ENCODE measurements at regions not wholly inside any gene's neighbourhood (a gene's known extent, or its start where the extent isn't known, plus 50 kb on each side); places are given as distances from the start of the nearest gene placed in this dataset.

- no peak for DNase-seq
These were observed 70.7 kb downstream of the RBFOX3 start for GRCh38 chr17:79539944-79540705.

DNA sequence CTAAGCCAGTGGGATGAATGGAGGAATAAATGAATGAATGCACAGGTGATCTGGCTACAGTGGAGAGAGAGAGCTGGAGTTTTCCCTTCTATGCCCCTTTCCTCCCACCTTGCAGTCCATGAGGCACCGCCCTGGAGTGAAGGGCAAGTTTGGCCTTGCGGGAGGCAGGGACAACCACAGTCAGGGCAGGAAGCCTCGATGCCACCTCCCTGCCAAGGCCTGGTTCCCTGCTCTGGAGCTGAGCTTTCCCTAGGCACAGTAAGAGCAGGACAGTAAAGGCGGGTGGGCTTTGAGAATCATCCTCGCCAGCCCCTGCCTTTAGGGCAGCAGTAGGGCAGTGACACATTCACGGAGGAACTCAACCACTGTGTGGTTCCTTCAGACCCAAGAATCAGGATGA, 72.6 kb downstream of the RBFOX3 start:
- DNase-seq, result no peak

- DNase-seq, result no peak
These were observed 73.2 kb downstream of the RBFOX3 start for GRCh38 chr17:79537686-79538085.

GRCh38 chr17:79537061-79537460, 73.8 kb downstream of the RBFOX3 start:
- no peak for DNase-seq

DNA sequence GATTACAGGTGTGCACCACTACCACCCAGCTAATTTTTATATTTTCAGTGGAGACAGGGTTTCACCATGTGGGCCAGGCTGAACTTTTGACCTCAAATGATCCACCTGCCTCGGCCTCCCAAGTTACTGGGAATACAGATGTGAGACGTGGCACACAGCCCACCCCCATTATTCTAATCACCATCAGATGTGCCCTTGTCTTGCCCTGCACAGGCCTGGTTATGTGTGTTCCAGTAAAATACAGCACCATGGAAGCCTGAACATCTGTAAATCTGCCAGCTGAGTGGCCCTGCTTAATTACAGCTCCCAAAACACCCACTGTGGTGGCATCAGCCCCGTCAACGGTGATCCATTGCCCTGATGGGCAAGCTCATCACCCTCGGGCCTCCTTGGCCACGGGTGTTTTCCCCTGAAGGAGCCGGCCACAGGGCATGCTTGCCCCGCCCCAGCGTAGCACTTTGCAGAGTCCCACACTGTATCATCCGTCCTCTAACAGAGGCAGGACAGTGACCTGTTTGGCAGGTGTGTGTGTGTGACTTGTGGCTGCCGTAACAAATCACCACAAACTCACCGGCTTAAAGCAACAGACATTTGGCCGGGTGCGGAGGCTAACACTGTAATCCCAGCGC, 74.5 kb downstream of the RBFOX3 start:
- DNase-seq, result no peak

GRCh38 chr17:79535728-79536025, 75.2 kb downstream of the RBFOX3 start:
- DNase-seq, result no peak

- DNase-seq, result no peak
These were observed 75.8 kb downstream of the RBFOX3 start for GRCh38 chr17:79534851-79535727.

- no peak for DNase-seq
These were observed 76.7 kb downstream of the RBFOX3 start for GRCh38 chr17:79534111-79534510.

GRCh38 chr17:79533116-79533515, 77.7 kb downstream of the RBFOX3 start:
- DNase-seq, result no peak

GRCh38 chr17:79532107-79532790, 78.6 kb downstream of the RBFOX3 start:
- DNase-seq, result no peak

DNA sequence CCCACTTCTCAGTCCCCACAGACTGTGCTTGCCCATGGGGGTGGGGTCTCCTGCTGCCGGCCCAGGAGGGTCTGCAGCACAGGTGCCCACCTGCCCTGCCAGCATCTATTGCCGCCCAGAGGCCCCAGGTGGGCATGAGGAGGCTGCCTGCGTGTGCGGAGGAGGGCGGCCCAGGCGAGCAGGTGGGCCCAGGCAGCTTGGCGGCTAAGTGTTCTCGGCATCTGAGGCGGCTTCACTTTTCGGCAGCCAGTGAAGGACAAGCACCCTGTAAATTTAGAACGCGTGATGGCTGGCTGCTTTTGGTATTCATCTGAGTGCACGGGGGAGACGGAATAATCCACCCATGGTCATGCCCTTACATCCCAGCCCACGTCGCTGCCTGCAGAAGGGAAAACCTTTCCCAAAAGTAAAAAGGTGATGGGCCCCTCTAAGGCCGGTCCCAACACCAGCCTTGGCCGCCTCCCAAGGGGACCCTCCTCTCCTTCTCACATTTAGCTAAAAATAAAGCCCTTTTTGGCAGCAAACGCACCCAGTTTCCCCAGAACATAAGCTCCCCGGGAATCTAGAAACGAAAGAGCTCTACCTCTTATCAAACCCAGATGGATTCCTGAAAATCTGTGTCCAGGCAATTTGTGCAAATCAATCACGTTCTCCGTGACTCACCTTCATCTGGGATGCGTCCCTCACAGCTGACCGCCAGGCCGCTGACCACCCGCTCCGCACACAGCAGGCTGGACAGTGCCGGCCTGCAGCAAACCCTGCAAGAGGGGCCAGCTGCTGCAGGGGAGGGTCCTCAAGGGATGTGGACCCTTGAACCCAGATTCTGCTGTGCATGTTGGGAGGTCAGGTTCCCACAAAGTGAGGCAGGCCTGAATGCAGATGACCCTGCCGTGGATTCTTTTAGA, 79.4 kb downstream of the RBFOX3 start:
- DNase-seq, result no peak

- DNase-seq, result no peak
These were observed 80.3 kb downstream of the RBFOX3 start for GRCh38 chr17:79530361-79531105.

- DNase-seq, result no peak
These were observed 81.2 kb downstream of the RBFOX3 start for GRCh38 chr17:79529661-79530081.

DNA sequence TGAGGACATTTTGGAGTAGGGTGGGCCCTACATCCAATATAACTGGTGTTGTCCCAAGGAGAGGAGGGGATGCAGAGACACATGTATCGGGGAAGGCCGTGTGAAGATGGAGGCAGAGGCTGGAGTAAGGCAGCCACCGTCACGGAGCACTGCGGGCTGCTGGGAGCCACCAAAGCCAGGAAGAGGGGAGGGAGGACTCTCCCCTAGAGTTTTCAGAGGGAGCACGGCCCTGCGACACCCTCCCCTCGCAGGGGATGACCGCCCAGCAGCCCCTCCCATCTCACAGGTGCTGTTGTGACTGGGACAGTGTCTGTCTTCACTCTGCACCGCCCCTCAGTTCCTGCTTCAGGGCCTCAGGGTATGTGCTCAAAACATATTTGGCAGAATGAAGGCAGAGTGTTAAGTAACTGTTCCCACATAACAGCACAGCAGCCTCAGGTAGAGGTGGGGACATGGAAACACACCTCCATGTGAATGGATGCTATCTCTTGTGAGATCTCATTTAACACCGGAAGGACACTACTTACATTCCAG, 82.2 kb downstream of the RBFOX3 start:
- DNase-seq, result no peak

DNA sequence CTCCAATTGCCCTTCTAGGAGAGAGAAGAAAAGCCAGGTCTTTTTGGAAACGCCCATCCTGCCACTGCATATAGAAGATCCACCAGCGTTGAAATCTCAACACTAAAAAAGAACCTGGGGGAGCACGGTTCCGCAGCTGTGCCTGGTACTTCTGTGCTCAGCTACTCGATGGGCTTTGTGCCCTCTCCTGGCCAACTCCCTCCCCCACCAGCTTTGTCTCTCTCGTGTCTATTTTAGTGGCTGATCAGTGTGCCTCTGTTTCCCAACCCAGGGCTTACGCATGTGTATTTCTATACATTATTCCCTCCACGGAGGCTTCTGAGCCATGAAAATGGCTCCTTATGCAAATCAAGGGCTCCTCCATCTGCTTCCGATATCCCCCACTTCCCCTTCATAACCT, 83.5 kb downstream of the RBFOX3 start:
- no peak for DNase-seq

DNA sequence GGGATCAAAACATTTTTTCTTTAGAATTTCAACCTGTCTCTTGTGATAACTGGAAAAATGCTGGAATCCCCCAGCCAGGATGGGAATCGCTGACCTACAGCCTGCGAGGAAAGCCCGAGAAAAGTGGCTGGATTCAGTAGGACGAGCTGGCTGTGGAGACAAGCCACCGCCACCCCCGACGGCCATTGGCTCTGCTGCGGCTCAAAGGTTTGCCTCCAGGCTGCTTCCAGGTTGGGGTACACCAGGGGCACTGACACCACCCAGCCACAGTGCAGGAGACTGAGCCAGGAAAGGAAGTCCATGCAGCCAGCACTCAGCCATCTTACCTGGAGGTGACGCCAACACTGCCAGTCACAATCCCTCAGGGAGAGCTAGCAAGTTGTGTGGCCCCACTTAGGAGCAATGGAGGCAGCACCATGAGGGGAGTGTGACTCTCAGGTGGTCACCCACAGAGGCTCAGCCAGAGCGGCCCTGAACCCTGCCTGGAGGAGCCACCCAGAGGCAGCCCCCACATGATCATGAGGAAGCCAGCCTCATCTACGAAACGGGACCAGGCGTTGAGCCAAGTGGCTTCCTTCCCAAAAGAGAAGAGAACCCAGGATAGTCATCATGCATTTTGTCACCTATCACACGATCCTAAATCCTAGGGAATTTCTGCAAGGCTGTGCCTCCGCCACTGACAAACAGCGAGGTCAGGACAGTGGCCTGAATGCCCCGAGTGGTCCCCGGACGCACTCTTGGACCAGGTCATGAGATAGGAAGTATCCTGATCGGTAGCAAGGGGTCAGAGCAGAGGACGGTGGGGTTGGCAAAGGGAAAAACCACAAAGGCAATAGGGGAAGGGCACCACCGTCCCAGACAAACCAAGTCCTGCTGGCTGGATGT, 84.8 kb downstream of the RBFOX3 start:
- no peak for DNase-seq

DNA sequence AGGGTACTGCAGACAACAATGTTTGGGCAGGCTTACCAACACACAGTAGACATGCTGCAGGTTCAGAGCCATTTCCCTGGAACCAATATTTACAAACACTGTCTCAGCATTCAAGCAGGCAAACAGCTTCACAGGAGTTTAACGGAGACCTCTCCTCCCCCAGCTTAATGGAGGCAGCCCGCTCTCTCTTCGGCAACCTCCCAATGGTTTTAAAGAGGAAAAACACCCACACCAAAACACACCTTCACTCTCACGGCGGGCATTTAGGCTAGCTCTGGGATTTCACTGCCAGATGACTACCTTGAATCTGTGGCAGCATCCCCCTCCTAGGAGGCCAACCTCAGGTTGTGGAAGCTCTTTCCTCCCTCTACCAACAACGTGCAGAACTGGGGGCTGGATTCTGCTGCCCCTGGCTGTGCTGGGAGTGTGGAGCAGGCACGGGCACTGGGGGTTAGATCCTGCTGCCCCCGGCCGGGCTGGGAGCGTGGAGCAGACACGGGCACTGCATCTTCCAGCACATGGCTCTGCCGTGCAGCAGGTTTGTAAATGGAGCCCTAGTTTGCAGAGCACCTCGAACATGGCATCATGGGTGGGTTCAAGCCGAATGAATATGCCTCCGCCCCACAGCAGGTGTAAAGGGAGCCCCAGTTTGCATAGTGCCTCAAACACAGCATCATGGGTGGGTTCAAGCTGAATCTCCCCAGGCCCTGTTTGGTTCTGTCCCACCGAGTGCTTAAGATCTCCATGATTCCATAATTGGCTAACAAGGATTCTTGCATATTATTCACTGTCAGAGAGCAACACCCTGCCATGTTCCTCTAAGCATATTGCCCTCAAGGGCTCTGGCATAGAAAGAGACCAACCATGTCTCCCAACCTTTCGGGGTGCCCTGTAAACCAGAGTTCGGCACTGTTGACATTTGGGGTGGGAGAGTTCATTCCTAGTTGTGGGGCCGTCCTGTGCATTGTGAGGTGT, 86.4 kb downstream of the RBFOX3 start:
- DNase-seq, result no peak

- no peak for DNase-seq
These were observed 88.4 kb downstream of the RBFOX3 start for GRCh38 chr17:79522414-79522813.

GRCh38 chr17:79521225-79521624, 89.6 kb downstream of the RBFOX3 start:
- DNase-seq, result no peak
